HepG2 (cell line): ENCODE measurements at regions not wholly inside any gene's neighbourhood (a gene's known extent, or its start where the extent isn't known, plus 50 kb on each side); places are given as distances from the start of the nearest gene placed in this dataset.

Experiments
- ADNP ChIP-seq: sonication (generic); formaldehyde crosslinking; IDR thresholded peaks from 2 replicates; pipeline ENCODE4 v1.4.0; 2020; ENCODE audit warnings: missing genetic modification reagents
- ZNF839 ChIP-seq: sonication (generic); formaldehyde crosslinking; IDR thresholded peaks from 2 replicates; pipeline ENCODE4 v1.4.0; 2020; ENCODE audit warnings: missing genetic modification reagents, mild to moderate bottlenecking, borderline replicate concordance

- TF ChIP-seq ZNF839 (CRISPR knock-in tag) (no peak), ADNP (CRISPR knock-in tag) (no peak)
Measured at GRCh38 chr3:13704174-13704573, 155.2 kb downstream of the FBLN2 start.
